Esophagus muscularis mucosa (tissue), 4 donors: ENCODE measurements at regions not wholly inside any gene's neighbourhood (a gene's known extent, or its start where the extent isn't known, plus 50 kb on each side); places are given as distances from the start of the nearest gene placed in this dataset.

Source experiments
- CTCF ChIP-seq, 3 experiments: fragments of 200-600 bp in 2 of 3; fragments of 450-650 bp in 1 of 3; sonication (generic) in 2 of 3; IDR thresholded peaks; one replicate each; pipeline ENCODE4 v1.5.1; 2017 to 2019; ENCODE audit warnings: antibody characterized with exemption in 3 of 3, mild to moderate bottlenecking in 2 of 3, moderate library complexity in 1 of 3
- EP300 ChIP-seq: sonication (generic); formaldehyde crosslinking; IDR thresholded peaks from one replicate; pipeline ENCODE4 v1.6.1; 2017; ENCODE audit warnings: antibody characterized with exemption
- POLR2A ChIP-seq: fragments of 450-650 bp; IDR thresholded peaks from one replicate; pipeline ENCODE4 v1.6.1; 2017; ENCODE audit warnings: antibody characterized with exemption, moderate library complexity, mild to moderate bottlenecking, low read depth
- POLR2AphosphoS5 ChIP-seq, 2 donors: sonication (generic); formaldehyde crosslinking; IDR thresholded peaks; one replicate each; pipeline ENCODE4 v1.6.1; 2017; ENCODE audit warnings: antibody characterized with exemption in 2 of 2

- TF ChIP-seq CTCF (IDR thresholded peaks at IDR 0.05) (no peak), POLR2A (no peak), EP300 (no peak), POLR2AphosphoS5 (IDR thresholded peaks at IDR 0.05) (no peak)
These were observed 454.6 kb upstream of the ANKRD30A start for GRCh38 chr10:36670621-36671402.
